ENCODE measurements at regions not wholly inside any gene's neighbourhood (a gene's known extent, or its start where the extent isn't known, plus 50 kb on each side); places are given as distances from the start of the nearest gene placed in this dataset.

DNA sequence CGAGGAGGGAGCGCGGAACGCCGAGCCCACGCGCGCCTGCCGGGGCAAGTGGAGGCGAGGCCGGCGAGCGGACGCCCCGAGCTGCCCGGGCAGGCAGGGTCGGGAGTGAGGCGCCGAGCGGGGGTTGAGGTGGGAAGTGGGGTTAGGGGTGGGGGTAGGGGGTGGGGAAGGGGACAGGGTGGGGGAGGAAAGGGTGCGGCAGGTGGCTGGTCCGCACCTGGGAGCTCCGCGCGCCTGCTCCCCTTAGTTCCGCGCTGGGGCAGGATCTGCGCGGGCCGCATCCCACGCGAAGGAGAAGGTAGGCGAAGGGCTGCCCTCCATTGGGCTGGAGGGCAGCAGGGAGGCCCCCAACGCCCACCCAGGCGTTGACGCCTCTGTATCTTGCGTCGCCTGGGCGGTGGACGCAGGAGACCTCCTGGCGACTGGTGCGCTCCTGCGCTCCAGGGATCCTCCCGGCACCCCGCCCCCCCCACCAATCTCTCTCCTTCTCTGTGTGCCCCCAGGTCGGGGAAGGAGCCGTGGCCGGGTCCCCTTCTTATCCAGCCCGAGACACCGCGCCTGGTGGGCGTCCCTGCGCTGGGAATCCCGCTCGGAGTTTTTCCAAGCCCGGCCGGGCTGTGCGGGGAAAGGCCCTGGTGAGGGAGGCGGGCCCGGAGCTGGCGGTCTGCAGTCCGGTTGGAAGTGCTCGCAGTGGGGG, 51.3 kb upstream of the AMZ2 start:
- Histone ChIP-seq H3K9me2 (replicated peaks; ENCODE audit: control insufficient read depth, low read length) (no peaks in the 10 kb centered on the region), H3K4me1 (ENCODE audit: control insufficient read depth, low read length) (peaks cover 60% of the 10 kb centered on the region), H4K20me1 (ENCODE audit: control insufficient read depth, insufficient read depth, low read depth, low read length) (peaks cover 4% of the 10 kb centered on the region; the same call in 1 of the 2 replicates), H3K27me3 (ENCODE audit: control insufficient read depth, low read length) (peaks cover 42% of the 10 kb centered on the region), H3K4me3 (ENCODE audit: low read length) (peak overlapping the region; percentile 35), H3K36me3 (ENCODE audit: control insufficient read depth, low read length) (no peaks in the 10 kb centered on the region), H3K4me2 (ENCODE audit: low read length) (peak overlapping the region; percentile 53), H3F3A (ENCODE audit: control insufficient read depth, insufficient read depth) (peaks cover 32% of the 10 kb centered on the region), H3K9me3 (ENCODE audit: control insufficient read depth, insufficient read depth, low read length) (no peaks in the 10 kb centered on the region), H3K79me2 (ENCODE audit: control insufficient read depth, low read length) (0 out of 2 replicates have a peak, but pooled peaks cover 5% of the 10 kb centered on the region), H3K27ac (ENCODE audit: low read depth, low read length) (no peak overlapping the region)
- TF ChIP-seq, protein P1, sequence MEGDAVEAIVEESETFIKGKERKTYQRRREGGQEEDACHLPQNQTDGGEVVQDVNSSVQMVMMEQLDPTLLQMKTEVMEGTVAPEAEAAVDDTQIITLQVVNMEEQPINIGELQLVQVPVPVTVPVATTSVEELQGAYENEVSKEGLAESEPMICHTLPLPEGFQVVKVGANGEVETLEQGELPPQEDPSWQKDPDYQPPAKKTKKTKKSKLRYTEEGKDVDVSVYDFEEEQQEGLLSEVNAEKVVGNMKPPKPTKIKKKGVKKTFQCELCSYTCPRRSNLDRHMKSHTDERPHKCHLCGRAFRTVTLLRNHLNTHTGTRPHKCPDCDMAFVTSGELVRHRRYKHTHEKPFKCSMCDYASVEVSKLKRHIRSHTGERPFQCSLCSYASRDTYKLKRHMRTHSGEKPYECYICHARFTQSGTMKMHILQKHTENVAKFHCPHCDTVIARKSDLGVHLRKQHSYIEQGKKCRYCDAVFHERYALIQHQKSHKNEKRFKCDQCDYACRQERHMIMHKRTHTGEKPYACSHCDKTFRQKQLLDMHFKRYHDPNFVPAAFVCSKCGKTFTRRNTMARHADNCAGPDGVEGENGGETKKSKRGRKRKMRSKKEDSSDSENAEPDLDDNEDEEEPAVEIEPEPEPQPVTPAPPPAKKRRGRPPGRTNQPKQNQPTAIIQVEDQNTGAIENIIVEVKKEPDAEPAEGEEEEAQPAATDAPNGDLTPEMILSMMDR (IDR thresholded peaks at IDR 0.05; ENCODE audit: low read depth, low read length, poor library complexity, severe bottlenecking) = no peak
- TF ChIP-seq EZH2phosphoT487 (IDR thresholded peaks at IDR 0.05; ENCODE audit: borderline replicate concordance, low read length) = no peak

DNA sequence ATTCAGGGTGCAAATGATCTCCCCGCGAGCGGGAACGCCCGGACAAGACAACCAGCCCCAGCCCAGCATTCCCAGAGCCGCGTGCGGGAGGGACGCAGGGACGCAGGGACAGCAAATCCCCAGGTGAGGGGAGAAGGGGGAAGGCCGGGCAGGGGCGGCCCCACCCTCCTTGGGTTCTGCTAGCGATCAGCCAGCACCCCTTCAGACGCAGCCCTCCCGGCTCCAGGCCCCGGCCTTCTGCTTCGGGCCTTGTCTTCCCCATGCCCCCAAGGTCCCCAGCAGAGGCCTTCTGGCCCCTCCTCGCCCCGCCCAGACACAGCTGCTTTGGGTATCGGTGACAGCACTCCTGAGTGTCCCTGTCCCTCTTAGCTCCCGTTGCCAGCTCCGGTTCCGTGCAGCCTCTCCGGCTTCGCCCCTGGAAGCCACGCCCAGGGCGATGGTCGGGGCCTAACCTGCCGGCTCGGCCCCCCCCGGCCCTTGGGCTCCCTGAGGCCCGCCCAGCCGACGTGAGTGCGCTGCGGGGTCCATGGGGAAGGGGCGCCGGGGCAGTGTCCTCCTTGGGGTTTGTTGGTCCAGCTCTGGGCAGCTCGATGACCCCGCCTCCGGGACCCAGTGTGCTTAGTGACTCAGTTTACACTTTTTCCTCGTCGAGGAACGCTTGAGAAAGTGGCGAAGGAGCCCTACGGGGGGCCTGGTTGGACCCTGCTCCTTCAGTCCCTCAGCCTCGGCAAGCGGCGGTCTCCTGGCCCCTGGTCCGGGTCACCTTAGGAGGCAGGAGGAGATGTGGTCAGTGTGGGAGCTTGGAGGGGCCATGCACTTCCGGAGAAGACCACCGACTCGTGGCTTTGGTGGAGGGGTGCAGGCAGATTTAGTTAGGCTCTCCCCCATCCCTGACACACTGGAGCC, 50.5 kb upstream of the AMZ2 start:
- Histone ChIP-seq H3K4me3 (ENCODE audit: low read length) (no peak overlapping the region), H3K9me3 (ENCODE audit: control insufficient read depth, insufficient read depth, low read length) (no peaks in the 10 kb centered on the region), H3K27me3 (ENCODE audit: control insufficient read depth, low read length) (peaks cover 42% of the 10 kb centered on the region), H4K20me1 (ENCODE audit: control insufficient read depth, insufficient read depth, low read depth, low read length) (0 out of 2 replicates have a peak, but pooled peaks cover 4% of the 10 kb centered on the region), H3K36me3 (ENCODE audit: control insufficient read depth, low read length) (no peaks in the 10 kb centered on the region), H3K27ac (ENCODE audit: low read depth, low read length) (no peak overlapping the region), H3K4me1 (ENCODE audit: control insufficient read depth, low read length) (peaks cover 63% of the 10 kb centered on the region), H3K4me2 (ENCODE audit: low read length) (peak overlapping the region; percentile 25; the same call in 1 of the 2 replicates), H3F3A (ENCODE audit: control insufficient read depth, insufficient read depth) (peaks cover 34% of the 10 kb centered on the region), H3K9me2 (replicated peaks; ENCODE audit: control insufficient read depth, low read length) (no peaks in the 10 kb centered on the region), H3K79me2 (ENCODE audit: control insufficient read depth, low read length) (no peaks in the 10 kb centered on the region)
- TF ChIP-seq EZH2phosphoT487 (IDR thresholded peaks at IDR 0.05; ENCODE audit: borderline replicate concordance, low read length) = no peak

DNA sequence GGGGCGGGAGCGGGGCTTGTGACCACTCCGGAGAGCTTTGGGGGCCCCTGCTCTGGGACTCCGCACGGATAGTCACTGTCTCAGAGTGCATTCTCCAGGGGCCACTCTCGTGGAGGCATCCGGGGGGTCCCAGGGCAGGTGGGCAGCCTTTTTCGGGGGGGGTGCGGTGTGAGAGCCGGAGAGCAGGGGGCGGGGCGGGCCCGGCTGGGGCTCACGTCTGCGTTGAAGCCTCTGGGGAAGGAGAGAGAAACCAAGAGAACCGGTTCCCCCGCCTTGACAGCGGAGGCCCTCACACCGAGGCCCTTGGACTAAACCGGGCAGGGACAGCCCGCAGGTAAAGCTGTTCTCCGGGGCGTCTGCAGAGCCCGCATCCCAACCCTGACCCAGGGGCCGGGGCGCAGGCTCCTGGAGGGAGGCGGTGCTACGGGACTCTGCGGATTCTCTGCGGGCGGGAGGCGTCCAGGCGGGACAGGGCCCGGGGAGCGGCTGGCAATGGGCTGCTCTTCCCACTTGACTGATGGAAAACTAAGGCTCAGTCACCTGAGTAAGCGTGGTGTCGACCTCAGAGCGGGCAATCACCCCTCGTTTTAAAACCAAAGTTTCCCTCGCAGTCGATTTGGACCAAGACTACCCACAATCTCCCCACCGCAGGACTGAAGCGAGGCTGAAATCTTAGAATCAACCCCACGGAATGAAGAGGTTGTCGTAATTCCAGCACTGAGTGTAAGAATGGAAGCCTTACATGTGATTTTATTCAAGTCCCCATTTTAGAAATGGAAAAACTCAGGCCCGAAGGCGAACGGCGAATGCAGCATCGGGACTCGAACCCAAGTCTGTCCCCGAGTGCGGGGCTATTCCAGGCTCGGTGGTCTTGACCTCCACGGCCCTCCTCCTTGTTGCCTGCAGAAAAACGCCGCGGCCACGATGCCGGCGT, 49.6 kb upstream of the AMZ2 start:
- Histone ChIP-seq H3K4me2 (ENCODE audit: low read length) (peak overlapping the region; percentile 65), H3K27me3 (ENCODE audit: control insufficient read depth, low read length) (peaks cover 42% of the 10 kb centered on the region), H3K27ac (ENCODE audit: low read depth, low read length) (no peak overlapping the region), H3K36me3 (ENCODE audit: control insufficient read depth, low read length) (no peaks in the 10 kb centered on the region), H3K79me2 (ENCODE audit: control insufficient read depth, low read length) (no peaks in the 10 kb centered on the region), H3F3A (ENCODE audit: control insufficient read depth, insufficient read depth) (peaks cover 29% of the 10 kb centered on the region), H3K4me3 (ENCODE audit: low read length) (peak overlapping the region; percentile 63), H4K20me1 (ENCODE audit: control insufficient read depth, insufficient read depth, low read depth, low read length) (no peaks in the 10 kb centered on the region), H3K9me3 (ENCODE audit: control insufficient read depth, insufficient read depth, low read length) (no peaks in the 10 kb centered on the region), H3K9me2 (replicated peaks; ENCODE audit: control insufficient read depth, low read length) (no peaks in the 10 kb centered on the region), H3K4me1 (ENCODE audit: control insufficient read depth, low read length) (peaks cover 63% of the 10 kb centered on the region)
- TF ChIP-seq, protein P1 (IDR thresholded peaks at IDR 0.05; ENCODE audit: low read depth, low read length, poor library complexity, severe bottlenecking) = no peak
- TF ChIP-seq EZH2phosphoT487 (IDR thresholded peaks at IDR 0.05; ENCODE audit: borderline replicate concordance, low read length) = no peak

Data from DOHH2 (cell line).